HEK293 (cell line): ENCODE measurements at regions not wholly inside any gene's neighbourhood (a gene's known extent, or its start where the extent isn't known, plus 50 kb on each side); places are given as distances from the start of the nearest gene placed in this dataset.

ENCODE experiments used
- CTCF ChIA-PET: fragments of 350-600 bp; formaldehyde crosslinking; extraction: SDS; loops from one replicate; lab custom pipeline; 2021; ENCODE audit warnings: antibody characterized with exemption; lab: Yijun Ruan, JAX
- POLR2A ChIA-PET: fragments of 300-600 bp; formaldehyde crosslinking; extraction: SDS; loops from one replicate; lab custom pipeline; 2020; ENCODE audit warnings: antibody characterized with exemption, inconsistent platforms; lab: Yijun Ruan, JAX
- H3K27ac ChIP-seq: fragments of 200-500 bp; sonication (Bioruptor generic); 2 replicates; pipeline ENCODE4 v1.5.1; 2014; ENCODE audit warnings: low read depth, low read length, control low read depth, inconsistent platforms; ENCODE audit errors: extremely low read depth
- H3K36me3 ChIP-seq, 2 experiments: fragments of 200-500 bp in 1 of 2; sonication (Bioruptor generic) in 1 of 2; 1 replicate in 1 of 2; 2 replicates in 1 of 2; pipeline ENCODE4 v1.5.1; 2014 to 2017; ENCODE audit warnings: inconsistent platforms in 2 of 2, low read length in 2 of 2; ENCODE audit not compliant: control insufficient read depth in 2 of 2, insufficient read depth in 1 of 2
- H3K4me1 ChIP-seq: fragments of 200-500 bp; sonication (Bioruptor generic); 2 replicates; pipeline ENCODE4 v1.5.1; 2014; ENCODE audit warnings: mild to moderate bottlenecking, low read length, inconsistent platforms; ENCODE audit not compliant: control insufficient read depth, insufficient read depth
- H3K4me3 ChIP-seq: 2 replicates; pipeline ENCODE4 v1.5.1; 2011; ENCODE audit warnings: low read depth, mild to moderate bottlenecking, control low read depth, low read length, moderate library complexity
- H3K9me3 ChIP-seq: fragments of 200-500 bp; sonication (Bioruptor generic); 2 replicates; pipeline ENCODE4 v1.5.1; 2014; ENCODE audit warnings: low read depth, low read length, inconsistent platforms; ENCODE audit not compliant: control insufficient read depth, insufficient read depth
- KLF1 ChIP-seq: fragments of 450-650 bp; formaldehyde crosslinking; IDR thresholded peaks from 2 replicates; pipeline ENCODE4 v1.5.1; 2016; ENCODE audit warnings: missing biosample characterization, missing genetic modification characterization
- MZF1 ChIP-seq: fragments of 450-650 bp; formaldehyde crosslinking; IDR thresholded peaks from 2 replicates; pipeline ENCODE4 v1.5.1; 2017; ENCODE audit warnings: missing biosample characterization, missing genetic modification characterization, borderline replicate concordance
- ZIC2 ChIP-seq: fragments of 450-650 bp; formaldehyde crosslinking; IDR thresholded peaks from 2 replicates; pipeline ENCODE4 v1.5.1; 2016; ENCODE audit warnings: missing biosample characterization, missing genetic modification characterization
- ZNF112 ChIP-seq: fragments of 450-650 bp; formaldehyde crosslinking; IDR thresholded peaks from 2 replicates; pipeline ENCODE4 v1.5.0; 2017; ENCODE audit warnings: missing biosample characterization, missing genetic modification characterization
- ZNF114 ChIP-seq: fragments of 450-650 bp; formaldehyde crosslinking; IDR thresholded peaks from 2 replicates; pipeline ENCODE4 v1.5.0; 2017; ENCODE audit warnings: missing biosample characterization, missing genetic modification characterization
- ZNF404 ChIP-seq: fragments of 450-650 bp; formaldehyde crosslinking; IDR thresholded peaks from 2 replicates; pipeline ENCODE4 v1.5.1; 2017; ENCODE audit warnings: missing biosample characterization, missing genetic modification characterization
- ZNF544 ChIP-seq: fragments of 450-650 bp; formaldehyde crosslinking; IDR thresholded peaks from 2 replicates; pipeline ENCODE4 v1.5.0; 2017; ENCODE audit warnings: missing biosample characterization, missing genetic modification characterization
- ZNF548 ChIP-seq: fragments of 450-650 bp; formaldehyde crosslinking; IDR thresholded peaks from 2 replicates; pipeline ENCODE4 v1.5.1; 2016; ENCODE audit warnings: missing biosample characterization, missing genetic modification characterization
- ZNF571 ChIP-seq: fragments of 450-650 bp; formaldehyde crosslinking; IDR thresholded peaks from 2 replicates; pipeline ENCODE4 v1.5.0; 2017; ENCODE audit warnings: missing biosample characterization, missing genetic modification characterization
- ZNF768 ChIP-seq: fragments of 450-650 bp; formaldehyde crosslinking; IDR thresholded peaks from 2 replicates; pipeline ENCODE4 v1.5.1; 2018; ENCODE audit warnings: missing biosample characterization, mild to moderate bottlenecking, missing genetic modification characterization
- TF ChIP-seq, protein P1 (sequence below): fragments of 450-650 bp; formaldehyde crosslinking; IDR thresholded peaks from 2 replicates; pipeline ENCODE4 v1.5.1; 2016; ENCODE audit warnings: missing biosample characterization, missing genetic modification characterization, borderline replicate concordance
- TF ChIP-seq, protein P2 (sequence below): fragments of 450-650 bp; formaldehyde crosslinking; IDR thresholded peaks from 2 replicates; pipeline ENCODE4 v1.5.1; 2017; ENCODE audit warnings: missing biosample characterization, missing genetic modification characterization
- TF ChIP-seq, protein P3 (sequence below): IDR thresholded peaks from 2 replicates; pipeline ENCODE4 v1.6.1; 2011; ENCODE audit warnings: mild to moderate bottlenecking, low read depth, low read length, borderline replicate concordance
- TF ChIP-seq, protein P4 (sequence below): fragments of 450-650 bp; formaldehyde crosslinking; IDR thresholded peaks from 2 replicates; pipeline ENCODE4 v1.5.0; 2017; ENCODE audit warnings: missing biosample characterization, missing genetic modification characterization, borderline replicate concordance
- TF ChIP-seq, protein P5 (sequence below): fragments of 450-650 bp; formaldehyde crosslinking; IDR thresholded peaks from 2 replicates; pipeline ENCODE4 v1.5.1; 2016; ENCODE audit warnings: missing biosample characterization, missing genetic modification characterization
- TF ChIP-seq, protein P6 (sequence below): fragments of 450-650 bp; formaldehyde crosslinking; IDR thresholded peaks from 2 replicates; pipeline ENCODE4 v1.5.1; 2016; ENCODE audit warnings: missing biosample characterization, missing genetic modification characterization, low read depth
- TF ChIP-seq, protein P7 (sequence below): fragments of 450-650 bp; formaldehyde crosslinking; conservative IDR thresholded peaks from 2 replicates; pipeline ENCODE4 v1.5.1; 2016; ENCODE audit warnings: low read depth, missing biosample characterization, missing genetic modification characterization

DNA sequence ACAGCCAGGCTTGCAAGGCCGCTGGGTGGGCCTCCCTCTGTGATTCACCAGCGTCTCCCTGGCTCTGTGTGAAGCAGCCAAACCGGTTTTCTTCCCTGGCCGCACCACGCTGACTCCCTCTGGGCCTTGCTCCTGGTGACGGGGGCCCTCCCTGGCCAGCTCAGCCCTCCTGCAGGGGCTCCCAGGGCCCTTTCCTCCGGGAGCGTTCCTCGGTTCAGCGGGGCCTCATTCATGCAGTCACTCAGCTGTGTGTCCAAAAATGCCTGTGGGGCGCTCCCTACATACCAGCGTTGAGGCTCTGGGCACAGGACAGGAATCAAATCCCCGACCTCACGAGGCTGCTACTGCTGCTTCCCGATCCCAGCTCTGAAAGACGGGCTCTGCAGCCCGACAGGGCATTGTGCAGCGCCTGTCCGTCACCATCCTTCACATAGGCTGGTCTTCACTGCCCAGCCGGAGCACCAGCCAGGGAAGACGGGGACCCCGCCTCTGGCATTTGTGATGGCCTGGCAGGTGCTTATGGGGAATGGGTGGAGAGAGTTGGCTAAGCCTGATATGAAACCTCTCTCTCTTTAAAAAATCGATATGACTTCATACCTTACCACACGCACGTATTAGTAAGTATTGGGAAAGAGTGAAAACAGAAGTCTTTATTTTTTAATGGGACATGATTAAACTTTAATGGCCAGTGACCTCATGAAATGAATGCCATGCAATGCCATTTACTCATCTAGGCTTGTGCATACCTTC, 110.0 kb upstream of the SHH start (continued):
- TF ChIP-seq, protein P1, sequence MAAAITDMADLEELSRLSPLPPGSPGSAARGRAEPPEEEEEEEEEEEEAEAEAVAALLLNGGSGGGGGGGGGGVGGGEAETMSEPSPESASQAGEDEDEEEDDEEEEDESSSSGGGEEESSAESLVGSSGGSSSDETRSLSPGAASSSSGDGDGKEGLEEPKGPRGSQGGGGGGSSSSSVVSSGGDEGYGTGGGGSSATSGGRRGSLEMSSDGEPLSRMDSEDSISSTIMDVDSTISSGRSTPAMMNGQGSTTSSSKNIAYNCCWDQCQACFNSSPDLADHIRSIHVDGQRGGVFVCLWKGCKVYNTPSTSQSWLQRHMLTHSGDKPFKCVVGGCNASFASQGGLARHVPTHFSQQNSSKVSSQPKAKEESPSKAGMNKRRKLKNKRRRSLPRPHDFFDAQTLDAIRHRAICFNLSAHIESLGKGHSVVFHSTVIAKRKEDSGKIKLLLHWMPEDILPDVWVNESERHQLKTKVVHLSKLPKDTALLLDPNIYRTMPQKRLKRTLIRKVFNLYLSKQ (tag by site-specific recombination), result no peak
- no peak for TF ChIP-seq ZNF768 (tag by site-specific recombination)
- no peak for TF ChIP-seq ZNF112 (tag by site-specific recombination)
- no peak for TF ChIP-seq ZNF114
- TF ChIP-seq, protein P2, sequence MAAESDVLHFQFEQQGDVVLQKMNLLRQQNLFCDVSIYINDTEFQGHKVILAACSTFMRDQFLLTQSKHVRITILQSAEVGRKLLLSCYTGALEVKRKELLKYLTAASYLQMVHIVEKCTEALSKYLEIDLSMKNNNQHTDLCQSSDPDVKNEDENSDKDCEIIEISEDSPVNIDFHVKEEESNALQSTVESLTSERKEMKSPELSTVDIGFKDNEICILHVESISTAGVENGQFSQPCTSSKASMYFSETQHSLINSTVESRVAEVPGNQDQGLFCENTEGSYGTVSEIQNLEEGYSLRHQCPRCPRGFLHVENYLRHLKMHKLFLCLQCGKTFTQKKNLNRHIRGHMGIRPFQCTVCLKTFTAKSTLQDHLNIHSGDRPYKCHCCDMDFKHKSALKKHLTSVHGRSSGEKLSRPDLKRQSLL (tag by site-specific recombination), result no peak
- TF ChIP-seq ZNF571 (tag by site-specific recombination), result no peak
- TF ChIP-seq, protein P3, sequence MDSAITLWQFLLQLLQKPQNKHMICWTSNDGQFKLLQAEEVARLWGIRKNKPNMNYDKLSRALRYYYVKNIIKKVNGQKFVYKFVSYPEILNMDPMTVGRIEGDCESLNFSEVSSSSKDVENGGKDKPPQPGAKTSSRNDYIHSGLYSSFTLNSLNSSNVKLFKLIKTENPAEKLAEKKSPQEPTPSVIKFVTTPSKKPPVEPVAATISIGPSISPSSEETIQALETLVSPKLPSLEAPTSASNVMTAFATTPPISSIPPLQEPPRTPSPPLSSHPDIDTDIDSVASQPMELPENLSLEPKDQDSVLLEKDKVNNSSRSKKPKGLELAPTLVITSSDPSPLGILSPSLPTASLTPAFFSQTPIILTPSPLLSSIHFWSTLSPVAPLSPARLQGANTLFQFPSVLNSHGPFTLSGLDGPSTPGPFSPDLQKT, result no peak
- TF ChIP-seq ZNF404 (tag by site-specific recombination), result no peak
- TF ChIP-seq, protein P4, sequence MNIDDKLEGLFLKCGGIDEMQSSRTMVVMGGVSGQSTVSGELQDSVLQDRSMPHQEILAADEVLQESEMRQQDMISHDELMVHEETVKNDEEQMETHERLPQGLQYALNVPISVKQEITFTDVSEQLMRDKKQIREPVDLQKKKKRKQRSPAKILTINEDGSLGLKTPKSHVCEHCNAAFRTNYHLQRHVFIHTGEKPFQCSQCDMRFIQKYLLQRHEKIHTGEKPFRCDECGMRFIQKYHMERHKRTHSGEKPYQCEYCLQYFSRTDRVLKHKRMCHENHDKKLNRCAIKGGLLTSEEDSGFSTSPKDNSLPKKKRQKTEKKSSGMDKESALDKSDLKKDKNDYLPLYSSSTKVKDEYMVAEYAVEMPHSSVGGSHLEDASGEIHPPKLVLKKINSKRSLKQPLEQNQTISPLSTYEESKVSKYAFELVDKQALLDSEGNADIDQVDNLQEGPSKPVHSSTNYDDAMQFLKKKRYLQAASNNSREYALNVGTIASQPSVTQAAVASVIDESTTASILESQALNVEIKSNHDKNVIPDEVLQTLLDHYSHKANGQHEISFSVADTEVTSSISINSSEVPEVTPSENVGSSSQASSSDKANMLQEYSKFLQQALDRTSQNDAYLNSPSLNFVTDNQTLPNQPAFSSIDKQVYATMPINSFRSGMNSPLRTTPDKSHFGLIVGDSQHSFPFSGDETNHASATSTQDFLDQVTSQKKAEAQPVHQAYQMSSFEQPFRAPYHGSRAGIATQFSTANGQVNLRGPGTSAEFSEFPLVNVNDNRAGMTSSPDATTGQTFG, result no peak
- TF ChIP-seq, protein P5, sequence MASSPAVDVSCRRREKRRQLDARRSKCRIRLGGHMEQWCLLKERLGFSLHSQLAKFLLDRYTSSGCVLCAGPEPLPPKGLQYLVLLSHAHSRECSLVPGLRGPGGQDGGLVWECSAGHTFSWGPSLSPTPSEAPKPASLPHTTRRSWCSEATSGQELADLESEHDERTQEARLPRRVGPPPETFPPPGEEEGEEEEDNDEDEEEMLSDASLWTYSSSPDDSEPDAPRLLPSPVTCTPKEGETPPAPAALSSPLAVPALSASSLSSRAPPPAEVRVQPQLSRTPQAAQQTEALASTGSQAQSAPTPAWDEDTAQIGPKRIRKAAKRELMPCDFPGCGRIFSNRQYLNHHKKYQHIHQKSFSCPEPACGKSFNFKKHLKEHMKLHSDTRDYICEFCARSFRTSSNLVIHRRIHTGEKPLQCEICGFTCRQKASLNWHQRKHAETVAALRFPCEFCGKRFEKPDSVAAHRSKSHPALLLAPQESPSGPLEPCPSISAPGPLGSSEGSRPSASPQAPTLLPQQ (tag by site-specific recombination), result no peak
- no peak for TF ChIP-seq KLF1 (tag by site-specific recombination)

DNA sequence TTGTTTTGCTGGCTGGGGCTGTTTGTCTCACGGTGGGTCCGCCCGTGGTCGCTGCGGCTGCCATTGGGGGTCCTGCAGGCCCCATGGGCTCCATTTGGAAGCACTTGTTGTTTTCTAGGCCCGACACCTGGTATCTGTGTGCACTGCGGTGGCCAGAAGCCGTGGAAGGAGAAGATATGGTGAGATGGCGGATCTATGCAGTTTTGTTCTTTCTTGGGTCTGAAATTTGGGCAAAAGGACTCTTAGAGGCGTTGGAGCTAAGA, 109.5 kb upstream of the SHH start:
- no peaks in the 10 kb centered on the region for H3K9me3 ChIP-seq
- no peaks in the 10 kb centered on the region for H3K36me3 ChIP-seq
- H3K4me1 ChIP-seq, result no peaks in the 10 kb centered on the region
- CTCF ChIA-PET, result interaction anchor here (0.5 kb wide), 1 partner anchor 278 kb away, joined by 7 read pairs; no protein-coding TSS in a partner anchor
- POLR2A ChIA-PET, result no interaction called here
- H3K4me3 ChIP-seq, result no peak overlapping the region
- no peak overlapping the region for H3K27ac ChIP-seq
- TF ChIP-seq, protein P6, sequence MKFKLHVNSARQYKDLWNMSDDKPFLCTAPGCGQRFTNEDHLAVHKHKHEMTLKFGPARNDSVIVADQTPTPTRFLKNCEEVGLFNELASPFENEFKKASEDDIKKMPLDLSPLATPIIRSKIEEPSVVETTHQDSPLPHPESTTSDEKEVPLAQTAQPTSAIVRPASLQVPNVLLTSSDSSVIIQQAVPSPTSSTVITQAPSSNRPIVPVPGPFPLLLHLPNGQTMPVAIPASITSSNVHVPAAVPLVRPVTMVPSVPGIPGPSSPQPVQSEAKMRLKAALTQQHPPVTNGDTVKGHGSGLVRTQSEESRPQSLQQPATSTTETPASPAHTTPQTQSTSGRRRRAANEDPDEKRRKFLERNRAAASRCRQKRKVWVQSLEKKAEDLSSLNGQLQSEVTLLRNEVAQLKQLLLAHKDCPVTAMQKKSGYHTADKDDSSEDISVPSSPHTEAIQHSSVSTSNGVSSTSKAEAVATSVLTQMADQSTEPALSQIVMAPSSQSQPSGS (tag by site-specific recombination), result no peak
- TF ChIP-seq, protein P7, sequence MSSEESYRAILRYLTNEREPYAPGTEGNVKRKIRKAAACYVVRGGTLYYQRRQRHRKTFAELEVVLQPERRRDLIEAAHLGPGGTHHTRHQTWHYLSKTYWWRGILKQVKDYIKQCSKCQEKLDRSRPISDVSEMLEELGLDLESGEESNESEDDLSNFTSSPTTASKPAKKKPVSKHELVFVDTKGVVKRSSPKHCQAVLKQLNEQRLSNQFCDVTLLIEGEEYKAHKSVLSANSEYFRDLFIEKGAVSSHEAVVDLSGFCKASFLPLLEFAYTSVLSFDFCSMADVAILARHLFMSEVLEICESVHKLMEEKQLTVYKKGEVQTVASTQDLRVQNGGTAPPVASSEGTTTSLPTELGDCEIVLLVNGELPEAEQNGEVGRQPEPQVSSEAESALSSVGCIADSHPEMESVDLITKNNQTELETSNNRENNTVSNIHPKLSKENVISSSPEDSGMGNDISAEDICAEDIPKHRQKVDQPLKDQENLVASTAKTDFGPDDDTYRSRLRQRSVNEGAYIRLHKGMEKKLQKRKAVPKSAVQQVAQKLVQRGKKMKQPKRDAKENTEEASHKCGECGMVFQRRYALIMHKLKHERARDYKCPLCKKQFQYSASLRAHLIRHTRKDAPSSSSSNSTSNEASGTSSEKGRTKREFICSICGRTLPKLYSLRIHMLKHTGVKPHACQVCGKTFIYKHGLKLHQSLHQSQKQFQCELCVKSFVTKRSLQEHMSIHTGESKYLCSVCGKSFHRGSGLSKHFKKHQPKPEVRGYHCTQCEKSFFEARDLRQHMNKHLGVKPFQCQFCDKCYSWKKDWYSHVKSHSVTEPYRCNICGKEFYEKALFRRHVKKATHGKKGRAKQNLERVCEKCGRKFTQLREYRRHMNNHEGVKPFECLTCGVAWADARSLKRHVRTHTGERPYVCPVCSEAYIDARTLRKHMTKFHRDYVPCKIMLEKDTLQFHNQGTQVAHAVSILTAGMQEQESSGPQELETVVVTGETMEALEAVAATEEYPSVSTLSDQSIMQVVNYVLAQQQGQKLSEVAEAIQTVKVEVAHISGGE (tag by site-specific recombination), result no peak
- TF ChIP-seq ZNF544 (tag by site-specific recombination) (no peak), ZNF548 (tag by site-specific recombination) (no peak), MZF1 (no peak), ZIC2 (no peak)
